Activated CD8-positive, alpha-beta T cell treated with anti-CD3 and anti-CD28 coated beads, Interleukin-2, amount 10 ng/mL, durations not matched to agents 7 days and 5 days (primary cell): ENCODE measurements at regions not wholly inside any gene's neighbourhood (a gene's known extent, or its start where the extent isn't known, plus 50 kb on each side); places are given as distances from the start of the nearest gene placed in this dataset.
"Not testable (repeated sequence)": the region's sequence is repeated elsewhere in the genome, so short reads cannot be mapped to it uniquely, and the experiment has no call there.

Source experiments
- ATAC-seq: fragments of 150-1000 bp; cut with Tn5 transposase; one replicate; pipeline ENCODE4 v1.10.0; 2021; ENCODE audit warnings: moderate library complexity
- CTCF ChIA-PET: fragments of 350-600 bp; sonication (Branson Sonifier 250); formaldehyde crosslinking; loops from one replicate; lab custom pipeline; 2021; ENCODE audit warnings: antibody characterized with exemption; lab: Charles Lee
- POLR2A ChIA-PET: fragments of 350-600 bp; sonication (Branson Sonifier 250); formaldehyde crosslinking; loops from one replicate; lab custom pipeline; 2021; ENCODE audit warnings: antibody characterized with exemption; lab: Charles Lee
- DNase-seq: peaks from one replicate; pipeline ENCODE4 v3.0.0-alpha.2; 2020
- H3K27ac Mint-ChIP-seq: one replicate; pipeline ENCODE4 v1.8.0; 2021; ENCODE audit warnings: mild to moderate bottlenecking, mixed read lengths
- H3K27me3 Mint-ChIP-seq: one replicate; pipeline ENCODE4 v1.8.0; 2021; ENCODE audit warnings: low read depth, mixed read lengths
- H3K36me3 Mint-ChIP-seq: one replicate; pipeline ENCODE4 v1.8.0; 2021; ENCODE audit warnings: low read depth, mixed read lengths
- H3K4me1 Mint-ChIP-seq: one replicate; pipeline ENCODE4 v1.8.0; 2021; ENCODE audit warnings: low read depth, mixed read lengths
- H3K4me3 Mint-ChIP-seq: one replicate; pipeline ENCODE4 v1.8.0; 2021; ENCODE audit warnings: mild to moderate bottlenecking, mixed read lengths
- H3K9me3 Mint-ChIP-seq: one replicate; pipeline ENCODE4 v1.8.0; 2022; ENCODE audit warnings: mixed read lengths; ENCODE audit not compliant: insufficient read depth

GRCh38 chr4:184335520-184335919 is 117.8 kb upstream of the ENPP6 start:
- peak; percentile 74 for ATAC-seq
- Mint-ChIP-seq H3K4me3 (no peak overlapping the region), H3K4me1 (peaks cover 33% of the 10 kb centered on the region), H3K27me3 (no peaks in the 10 kb centered on the region), H3K27ac (peak overlapping the region; percentile 55), H3K9me3 (peaks cover 10% of the 10 kb centered on the region), H3K36me3 (peaks cover 13% of the 10 kb centered on the region)
- DNase-seq: no peak
- ChIA-PET POLR2A (interaction anchor here (0.8 to 1.7 kb wide), 3 partner anchors 10 to 139 kb away, joined by 3 to 4 read pairs (median 4); partner anchors contain the start of gene IRF2), CTCF (interaction anchor here (1.0 to 1.4 kb wide), 7 partner anchors 8 to 199 kb away, joined by 3 to 4 read pairs (median 3); no protein-coding TSS in a partner anchor)

- peak; percentile 47 for DNase-seq
- peaks cover 10% of the 10 kb centered on the region for H3K9me3 Mint-ChIP-seq
These were observed 115.8 kb upstream of the ENPP6 start for GRCh38 chr4:184333446-184333845.

GRCh38 chr4:184331268-184331995 is 113.8 kb upstream of the ENPP6 start:
- peaks cover 5% of the 10 kb centered on the region for H3K9me3 Mint-ChIP-seq
- ChIA-PET CTCF (interaction anchor here (1.0 to 3.5 kb wide), 5 partner anchors 11 to 67 kb away, joined by 3 to 9 read pairs (median 6); no protein-coding TSS in a partner anchor), POLR2A (interaction anchor here (0.6 kb wide), 1 partner anchor 126 kb away, joined by 3 read pairs; no protein-coding TSS in a partner anchor)
- H3K36me3 Mint-ChIP-seq: peaks cover 8% of the 10 kb centered on the region
- DNase-seq (no peak), ATAC-seq (no peak)
- H3K4me3 Mint-ChIP-seq: no peak overlapping the region
- H3K27ac Mint-ChIP-seq: no peak overlapping the region
- peaks cover 52% of the 10 kb centered on the region for H3K4me1 Mint-ChIP-seq
- H3K27me3 Mint-ChIP-seq: no peaks in the 10 kb centered on the region

More at GRCh38 chr4:184333446-184333845, 115.8 kb upstream of the ENPP6 start:
- peaks cover 13% of the 10 kb centered on the region for H3K36me3 Mint-ChIP-seq
- ATAC-seq, H3K27me3 Mint-ChIP-seq, CTCF ChIA-PET, POLR2A ChIA-PET, H3K4me3 Mint-ChIP-seq: not testable (repeated sequence)
- peak overlapping the region; percentile 36 for H3K27ac Mint-ChIP-seq
- peaks cover 44% of the 10 kb centered on the region for H3K4me1 Mint-ChIP-seq

GRCh38 chr4:184330517-184331094 is 112.9 kb upstream of the ENPP6 start:
- DNase-seq, H3K27ac Mint-ChIP-seq, H3K9me3 Mint-ChIP-seq, H3K36me3 Mint-ChIP-seq, POLR2A ChIA-PET, ATAC-seq, H3K4me3 Mint-ChIP-seq, H3K27me3 Mint-ChIP-seq: not testable (repeated sequence)
- CTCF ChIA-PET: interaction anchor here (1.0 to 3.5 kb wide), 5 partner anchors 10 to 66 kb away, joined by 3 to 9 read pairs (median 6); no protein-coding TSS in a partner anchor
- peaks cover 47% of the 10 kb centered on the region for H3K4me1 Mint-ChIP-seq

- ChIA-PET CTCF (interaction anchor here (1.2 to 3.5 kb wide), 4 partner anchors 13 to 66 kb away, joined by 3 to 9 read pairs (median 9); no protein-coding TSS in a partner anchor), POLR2A (no interaction called here)
- DNase-seq (no peak), ATAC-seq (no peak)
- no peak overlapping the region for H3K27ac Mint-ChIP-seq
- H3K4me3 Mint-ChIP-seq: no peak overlapping the region
- H3K9me3 Mint-ChIP-seq: peaks cover 5% of the 10 kb centered on the region
- peaks cover 39% of the 10 kb centered on the region for H3K4me1 Mint-ChIP-seq
- H3K36me3 Mint-ChIP-seq: peaks cover 8% of the 10 kb centered on the region
- no peaks in the 10 kb centered on the region for H3K27me3 Mint-ChIP-seq
These were observed 112.2 kb upstream of the ENPP6 start for GRCh38 chr4:184329659-184330400.

GRCh38 chr4:184329235-184329634 is 111.6 kb upstream of the ENPP6 start:
- CTCF ChIA-PET: interaction anchor here (0.8 to 3.5 kb wide), 8 partner anchors 13 to 66 kb away, joined by 3 to 9 read pairs (median 6); no protein-coding TSS in a partner anchor
- Mint-ChIP-seq H3K27ac (no peak overlapping the region), H3K9me3 (peaks cover 5% of the 10 kb centered on the region), H3K4me3 (no peak overlapping the region), H3K36me3 (peaks cover 8% of the 10 kb centered on the region), H3K4me1 (peaks cover 37% of the 10 kb centered on the region), H3K27me3 (no peaks in the 10 kb centered on the region)
- POLR2A ChIA-PET: no interaction called here
- ATAC-seq (no peak), DNase-seq (no peak)

GRCh38 chr4:184328022-184328736 is 110.5 kb upstream of the ENPP6 start:
- ChIA-PET POLR2A (interaction anchor here (1.3 kb wide), 1 partner anchor 16 kb away, joined by 3 read pairs; no protein-coding TSS in a partner anchor), CTCF (interaction anchor here (0.8 to 3.5 kb wide), 12 partner anchors 7 to 89 kb away, joined by 3 to 9 read pairs (median 4); no protein-coding TSS in a partner anchor)
- no peak for DNase-seq
- Mint-ChIP-seq H3K36me3 (peaks cover 2% of the 10 kb centered on the region), H3K4me3 (no peak overlapping the region), H3K9me3 (peaks cover 5% of the 10 kb centered on the region), H3K4me1 (peaks cover 34% of the 10 kb centered on the region), H3K27ac (no peak overlapping the region), H3K27me3 (no peaks in the 10 kb centered on the region)
- peak; percentile 42 for ATAC-seq

GRCh38 chr4:184324939-184325477 is 107.3 kb upstream of the ENPP6 start:
- Mint-ChIP-seq H3K4me3 (no peak overlapping the region), H3K27me3 (no peaks in the 10 kb centered on the region), H3K27ac (no peak overlapping the region), H3K36me3 (peaks cover 2% of the 10 kb centered on the region), H3K4me1 (peaks cover 36% of the 10 kb centered on the region), H3K9me3 (no peaks in the 10 kb centered on the region)
- ChIA-PET CTCF (no interaction called here), POLR2A (no interaction called here)
- DNase-seq (peak; percentile 14), ATAC-seq (no peak)

- H3K27me3 Mint-ChIP-seq: no peaks in the 10 kb centered on the region
- peaks cover 2% of the 10 kb centered on the region for H3K36me3 Mint-ChIP-seq
- H3K4me3 Mint-ChIP-seq: no peak overlapping the region
- POLR2A ChIA-PET: no interaction called here
- ATAC-seq: no peak
- no peak overlapping the region for H3K27ac Mint-ChIP-seq
- peaks cover 29% of the 10 kb centered on the region for H3K4me1 Mint-ChIP-seq
- CTCF ChIA-PET: interaction anchor here (0.9 to 2.8 kb wide), 2 partner anchors 58 to 115 kb away, joined by 3 to 12 read pairs; no protein-coding TSS in a partner anchor
- no peaks in the 10 kb centered on the region for H3K9me3 Mint-ChIP-seq
- peak; percentile 17 for DNase-seq
These were observed 104.8 kb upstream of the ENPP6 start for GRCh38 chr4:184322328-184323025.

GRCh38 chr4:184320631-184321030 is 103.0 kb upstream of the ENPP6 start:
- H3K36me3 Mint-ChIP-seq: peaks cover 2% of the 10 kb centered on the region
- no peaks in the 10 kb centered on the region for H3K27me3 Mint-ChIP-seq
- no peak for ATAC-seq
- peaks cover 40% of the 10 kb centered on the region for H3K4me1 Mint-ChIP-seq
- no peak overlapping the region for H3K27ac Mint-ChIP-seq
- H3K4me3 Mint-ChIP-seq: no peak overlapping the region
- CTCF ChIA-PET: interaction anchor here (1.2 to 2.8 kb wide), 7 partner anchors 10 to 56 kb away, joined by 3 to 12 read pairs (median 5); no protein-coding TSS in a partner anchor
- POLR2A ChIA-PET: interaction anchor here (1.1 to 1.8 kb wide), 3 partner anchors 23 to 154 kb away, joined by 3 to 6 read pairs (median 4); partner anchors contain the start of gene IRF2
- peak; percentile 13 for DNase-seq
- H3K9me3 Mint-ChIP-seq: no peaks in the 10 kb centered on the region
